Lung (tissue), 11 donors: ENCODE measurements at regions not wholly inside any gene's neighbourhood (a gene's known extent, or its start where the extent isn't known, plus 50 kb on each side); places are given as distances from the start of the nearest gene placed in this dataset.

Source experiments
- ATAC-seq: fragments of 200-7000 bp; cut with Tn5 transposase; one replicate; pipeline ENCODE4 v1.9.1; 2020; ENCODE audit warnings: moderate number of reproducible peaks; ENCODE audit not compliant: insufficient read depth, low FRiP score
- DNase-seq, 3 donors: peaks; one replicate each; pipeline ENCODE4 v3.0.0-alpha.2; 2013 to 2017
- H3K27ac ChIP-seq, 2 donors: one replicate each; pipeline ENCODE4 v1.5.1; 2013; ENCODE audit warnings: mild to moderate bottlenecking in 2 of 2, moderate library complexity in 2 of 2, control low read depth in 1 of 2, inconsistent platforms in 1 of 2, low read depth in 1 of 2, low read length in 1 of 2
- H3K27me3 ChIP-seq, 3 donors: one replicate each; pipeline ENCODE4 v1.5.1; 2013; ENCODE audit warnings: low read length in 2 of 3; ENCODE audit not compliant: control insufficient read depth in 3 of 3, insufficient read depth in 3 of 3
- H3K36me3 ChIP-seq, 4 donors: one replicate each; pipeline ENCODE4 v1.5.1; 2013; ENCODE audit warnings: low read length in 4 of 4, mild to moderate bottlenecking in 1 of 4, moderate library complexity in 1 of 4; ENCODE audit not compliant: control insufficient read depth in 4 of 4, insufficient read depth in 4 of 4
- H3K4me1 ChIP-seq, 5 donors: one replicate each; pipeline ENCODE4 v1.5.1; 2013; ENCODE audit warnings: low read length in 5 of 5, mild to moderate bottlenecking in 2 of 5, moderate library complexity in 1 of 5; ENCODE audit not compliant: control insufficient read depth in 5 of 5, insufficient read depth in 5 of 5
- H3K4me3 ChIP-seq: one replicate; pipeline ENCODE4 v1.5.1; 2013; ENCODE audit warnings: mild to moderate bottlenecking, control low read depth, moderate library complexity
- H3K9ac ChIP-seq, 2 donors: one replicate each; pipeline ENCODE4 v1.5.1; 2013; ENCODE audit warnings: low read length in 2 of 2, control low read depth in 1 of 2; ENCODE audit not compliant: insufficient read depth in 1 of 2
- H3K9me3 ChIP-seq, 4 donors: one replicate each; pipeline ENCODE4 v1.5.1; 2013; ENCODE audit warnings: low read length in 3 of 4, mild to moderate bottlenecking in 1 of 4, moderate library complexity in 1 of 4; ENCODE audit not compliant: control insufficient read depth in 4 of 4, insufficient read depth in 3 of 4
- WGBS, 2 donors: extraction: QIAGEN DNeasy Blood & Tissue Kit; methylation state at CpG; one replicate each; pipeline ENCODE4 v1.1.7; 2013; 5-methylcytosine and 5-hydroxymethylcytosine counted together
- TF ChIP-seq, protein P1 (sequence below): IDR thresholded peaks from 2 replicates; pipeline ENCODE4 v1.5.1; 2012; ENCODE audit warnings: mild to moderate bottlenecking; ENCODE audit errors: control extremely low read depth, extremely low read depth
- donor health status: control.
- donor health status: control.
- donor health status: Bipolar disorder and iron deficiency.
- donor health status: healthy.
- donor health status: DM: yes; HTN: yes; CAD: no.

DNA sequence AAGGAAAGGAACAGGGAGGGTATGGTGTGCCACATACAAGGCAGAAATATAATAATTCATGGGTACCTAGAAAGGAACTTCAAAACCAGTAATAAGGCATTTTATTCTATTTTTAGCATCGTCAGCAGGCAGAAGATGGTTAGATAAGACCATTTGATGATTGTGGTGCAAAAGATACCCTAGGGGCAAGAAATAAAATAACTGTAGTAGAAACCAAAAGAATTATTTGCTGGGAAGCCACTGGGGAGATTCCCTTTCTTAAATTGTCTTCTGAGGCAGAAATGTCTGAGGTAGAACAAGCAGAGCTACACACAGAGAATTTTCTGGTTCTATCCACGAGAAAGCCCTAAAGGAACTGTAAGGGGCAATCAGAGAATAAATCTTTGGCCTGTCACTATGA is 64.3 kb upstream of the PCGF5 start:
- Histone ChIP-seq H3K9me3 (peaks cover 0 to 3% (median 0%) of the 10 kb centered on the region in 4 donors), H3K27me3 (peaks cover 0 to 4% (median 0%) of the 10 kb centered on the region in 3 donors), H3K9ac (no peak overlapping the region), H3K36me3 (no peaks in the 10 kb centered on the region), H3K27ac (no peak overlapping the region), H3K4me1 (no peaks in the 10 kb centered on the region), H3K4me3 (no peak overlapping the region)
- WGBS, 2 donors: 51 to 67% methylated on average over 2 of the region's 2 CpGs
- DNase-seq (no peak), ATAC-seq (no peak)
- TF ChIP-seq, protein P1, sequence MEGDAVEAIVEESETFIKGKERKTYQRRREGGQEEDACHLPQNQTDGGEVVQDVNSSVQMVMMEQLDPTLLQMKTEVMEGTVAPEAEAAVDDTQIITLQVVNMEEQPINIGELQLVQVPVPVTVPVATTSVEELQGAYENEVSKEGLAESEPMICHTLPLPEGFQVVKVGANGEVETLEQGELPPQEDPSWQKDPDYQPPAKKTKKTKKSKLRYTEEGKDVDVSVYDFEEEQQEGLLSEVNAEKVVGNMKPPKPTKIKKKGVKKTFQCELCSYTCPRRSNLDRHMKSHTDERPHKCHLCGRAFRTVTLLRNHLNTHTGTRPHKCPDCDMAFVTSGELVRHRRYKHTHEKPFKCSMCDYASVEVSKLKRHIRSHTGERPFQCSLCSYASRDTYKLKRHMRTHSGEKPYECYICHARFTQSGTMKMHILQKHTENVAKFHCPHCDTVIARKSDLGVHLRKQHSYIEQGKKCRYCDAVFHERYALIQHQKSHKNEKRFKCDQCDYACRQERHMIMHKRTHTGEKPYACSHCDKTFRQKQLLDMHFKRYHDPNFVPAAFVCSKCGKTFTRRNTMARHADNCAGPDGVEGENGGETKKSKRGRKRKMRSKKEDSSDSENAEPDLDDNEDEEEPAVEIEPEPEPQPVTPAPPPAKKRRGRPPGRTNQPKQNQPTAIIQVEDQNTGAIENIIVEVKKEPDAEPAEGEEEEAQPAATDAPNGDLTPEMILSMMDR: no peak

DNA sequence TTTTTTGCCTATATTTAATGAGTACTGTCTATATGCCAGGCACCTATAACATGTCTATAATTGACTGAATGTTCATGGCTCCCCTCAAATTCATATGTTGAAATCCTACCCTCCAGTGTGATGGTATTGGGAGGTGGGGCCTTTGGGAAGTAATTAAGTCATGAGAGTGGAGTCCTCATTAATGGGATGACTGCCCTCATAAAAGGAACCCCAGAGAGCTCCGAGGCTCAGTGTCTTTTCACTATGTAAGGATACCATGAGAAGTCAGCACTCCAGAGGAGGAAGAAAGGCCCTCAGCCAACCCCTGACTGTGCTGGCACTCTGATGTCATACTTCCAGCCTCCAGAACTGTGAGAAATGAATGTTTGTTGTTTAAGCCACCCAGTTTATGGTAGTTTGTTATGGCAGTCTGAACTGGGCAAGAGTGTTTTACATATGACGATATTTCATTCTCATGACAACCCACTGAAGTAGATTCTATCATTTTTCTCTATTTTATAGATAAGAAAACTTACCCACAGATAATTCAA is 61.1 kb upstream of the PCGF5 start:
- TF ChIP-seq, protein P1: no peak
- peaks cover 0 to 6% (median 0%) of the 10 kb centered on the region in 5 donors for H3K4me1 ChIP-seq
- H3K27ac ChIP-seq: no peak overlapping the region
- H3K9ac ChIP-seq: no peak overlapping the region
- 89 to 94% methylated on average over 2 of the region's 2 CpGs for WGBS, 2 donors
- DNase-seq: no peak
- no peak overlapping the region for H3K4me3 ChIP-seq
- no peaks in the 10 kb centered on the region for H3K9me3 ChIP-seq
- peaks cover 0 to 4% (median 0%) of the 10 kb centered on the region in 3 donors for H3K27me3 ChIP-seq
- no peaks in the 10 kb centered on the region for H3K36me3 ChIP-seq
- no peak for ATAC-seq

DNA sequence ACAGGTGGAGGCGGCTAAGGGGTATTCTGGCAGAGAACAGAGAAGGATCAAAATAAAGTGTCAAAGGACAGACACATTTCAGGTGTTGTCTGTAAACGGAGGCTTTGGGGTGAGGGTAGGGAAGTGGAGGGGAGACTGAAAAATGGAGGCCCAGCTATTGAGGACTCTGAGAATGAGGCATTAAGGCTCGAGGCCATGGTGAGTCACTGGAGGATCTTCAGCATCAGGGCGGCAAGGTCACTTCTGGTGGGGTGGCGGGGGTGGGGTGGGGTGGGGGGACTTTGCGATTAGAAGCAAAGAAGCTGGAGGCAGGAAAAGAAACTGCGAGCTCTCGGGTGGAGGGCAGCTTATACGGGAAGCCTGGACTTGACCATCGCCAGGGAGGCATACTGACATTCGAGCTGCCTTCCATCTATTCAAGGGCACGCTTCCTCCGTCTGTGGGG is 58.4 kb upstream of the PCGF5 start:
- Histone ChIP-seq H3K9me3 (no peaks in the 10 kb centered on the region), H3K4me3 (peak overlapping the region; percentile 63), H3K36me3 (no peaks in the 10 kb centered on the region), H3K4me1 (peaks cover 0 to 6% (median 0%) of the 10 kb centered on the region in 5 donors), H3K27ac (peak overlapping the region; percentile 83 to 86), H3K9ac (peak overlapping the region; percentile 57 to 59), H3K27me3 (peaks cover 0 to 4% (median 0%) of the 10 kb centered on the region in 3 donors)
- DNase-seq (peak in 1 of 3 donors; percentile 48), ATAC-seq (peak; percentile 2)
- TF ChIP-seq, protein P1: no peak
- WGBS, 2 donors: 10 to 13% methylated on average over 13 of the region's 13 CpGs
